Right atrium auricular region (tissue), 2 donors: ENCODE measurements at regions not wholly inside any gene's neighbourhood (a gene's known extent, or its start where the extent isn't known, plus 50 kb on each side); places are given as distances from the start of the nearest gene placed in this dataset.

Experiments
- DNase-seq: peaks from one replicate; pipeline ENCODE4 v3.0.0-alpha.2; 2019; ENCODE audit warnings: low spot score
- H3K27ac ChIP-seq, 2 donors: fragments of 200-600 bp; sonication (generic); 1 replicate in 1 of 2; 2 replicates in 1 of 2; pipeline ENCODE4 v1.5.1; 2016 to 2019
- H3K27me3 ChIP-seq, 2 donors: fragments of 200-600 bp; sonication (generic); one replicate each; pipeline versions ENCODE4 v1.5.1 to v1.6.0; 2017 to 2019
- H3K36me3 ChIP-seq: fragments of 200-600 bp; sonication (generic); one replicate; pipeline ENCODE4 v1.5.1; 2016
- H3K4me1 ChIP-seq, 2 donors: fragments of 200-600 bp; sonication (generic); one replicate each; pipeline versions ENCODE4 v1.5.1 to v1.6.0; 2017 to 2019
- H3K4me3 ChIP-seq, 2 donors: fragments of 200-600 bp; sonication (generic); 1 replicate in 1 of 2; 2 replicates in 1 of 2; pipeline ENCODE4 v1.5.1; 2017 to 2019; ENCODE audit warnings: mild to moderate bottlenecking in 1 of 2, moderate library complexity in 1 of 2
- H3K9me3 ChIP-seq, 2 donors: fragments of 200-600 bp; sonication (generic); one replicate each; pipeline ENCODE4 v1.5.1; 2019
- CTCF ChIP-seq, 2 donors: fragments of 200-600 bp; sonication (generic); IDR thresholded peaks; one replicate each; pipeline ENCODE4 v1.5.1; 2019; ENCODE audit warnings: antibody characterized with exemption in 2 of 2

GRCh38 chr2:144679942-144680341 lies 160.0 kb upstream of the ZEB2 start:
- TF ChIP-seq CTCF (IDR thresholded peaks at IDR 0.05), result no peak
- H3K27ac ChIP-seq, result no peak overlapping the region
- H3K9me3 ChIP-seq, result no peaks in the 10 kb centered on the region
- H3K27me3 ChIP-seq, result no peaks in the 10 kb centered on the region
- no peak for DNase-seq
- H3K4me3 ChIP-seq, result no peak overlapping the region
- no peaks in the 10 kb centered on the region for H3K36me3 ChIP-seq
- H3K4me1 ChIP-seq, result no peaks in the 10 kb centered on the region

DNA sequence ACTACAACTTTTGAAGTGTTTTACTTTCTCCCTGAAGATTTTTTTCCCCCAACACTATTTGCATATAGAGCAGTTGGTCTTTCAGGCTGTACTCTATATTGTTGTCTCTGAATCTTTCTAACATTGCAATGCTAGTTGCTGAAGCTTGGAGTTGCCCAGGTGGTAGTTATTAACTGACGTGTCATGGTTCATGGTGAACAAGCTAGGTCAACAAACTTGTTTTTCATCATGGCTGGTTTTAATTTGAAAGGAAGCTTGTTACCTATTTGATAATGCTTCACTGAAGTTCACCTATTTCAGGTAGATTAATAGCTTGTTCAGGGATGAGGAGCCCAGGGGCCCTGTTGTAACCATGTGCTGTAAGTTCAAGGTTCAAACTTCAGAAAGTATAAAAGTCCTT lies 158.8 kb upstream of the ZEB2 start:
- no peak for DNase-seq
- Histone ChIP-seq H3K4me3 (no peak overlapping the region), H3K27ac (no peak overlapping the region), H3K36me3 (no peaks in the 10 kb centered on the region), H3K9me3 (no peaks in the 10 kb centered on the region), H3K27me3 (no peaks in the 10 kb centered on the region), H3K4me1 (no peaks in the 10 kb centered on the region)
- no peak for TF ChIP-seq CTCF (IDR thresholded peaks at IDR 0.05)

GRCh38 chr2:144675731-144676130 lies 155.8 kb upstream of the ZEB2 start:
- no peak for DNase-seq
- no peaks in the 10 kb centered on the region for H3K36me3 ChIP-seq
- H3K27me3 ChIP-seq, result no peaks in the 10 kb centered on the region
- no peak overlapping the region for H3K4me3 ChIP-seq
- H3K4me1 ChIP-seq, result no peaks in the 10 kb centered on the region
- no peak overlapping the region for H3K27ac ChIP-seq
- no peak for TF ChIP-seq CTCF (IDR thresholded peaks at IDR 0.05)
- no peaks in the 10 kb centered on the region for H3K9me3 ChIP-seq

DNA sequence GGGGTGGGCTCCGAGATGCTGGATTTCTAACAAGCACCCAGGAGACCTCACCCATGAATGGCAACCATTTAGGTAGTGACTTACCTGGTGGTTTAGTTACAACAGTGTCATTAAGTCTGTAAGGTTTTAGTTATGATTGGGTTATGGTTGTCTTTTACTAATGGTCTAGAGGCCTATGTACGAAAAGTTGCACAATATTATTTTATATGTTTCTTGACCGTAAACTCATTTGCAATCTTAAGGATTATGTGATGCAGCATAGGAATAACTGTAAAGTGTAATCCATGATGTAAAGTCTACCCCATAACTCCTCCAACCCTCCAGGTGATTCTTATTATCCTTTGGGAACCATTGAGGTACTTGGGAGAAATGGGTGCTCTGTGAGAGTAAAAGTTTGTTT lies 155.4 kb upstream of the ZEB2 start:
- TF ChIP-seq CTCF (IDR thresholded peaks at IDR 0.05), result no peak
- Histone ChIP-seq H3K36me3 (no peaks in the 10 kb centered on the region), H3K9me3 (no peaks in the 10 kb centered on the region), H3K27me3 (no peaks in the 10 kb centered on the region), H3K4me3 (no peak overlapping the region), H3K27ac (no peak overlapping the region), H3K4me1 (no peaks in the 10 kb centered on the region)
- DNase-seq, result no peak

DNA sequence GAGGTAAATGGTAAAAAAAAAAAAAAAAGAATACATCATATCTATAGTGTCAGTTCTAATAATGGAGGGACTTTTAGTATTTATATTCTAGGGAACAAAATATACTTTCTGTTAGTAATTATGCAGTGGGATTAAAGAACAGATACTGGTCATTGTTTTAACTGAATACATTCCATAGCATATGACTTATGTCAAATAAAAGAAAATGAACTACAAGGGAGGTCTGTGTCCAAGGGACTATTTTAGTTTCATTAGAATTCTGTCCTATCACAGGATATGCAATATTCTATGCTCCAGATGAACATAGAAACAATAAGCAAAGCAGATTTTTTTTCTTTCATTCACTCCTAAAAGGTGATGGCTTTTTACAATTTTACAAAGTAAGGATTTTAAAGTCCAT lies 154.2 kb upstream of the ZEB2 start:
- DNase-seq, result no peak
- no peak overlapping the region for H3K27ac ChIP-seq
- H3K9me3 ChIP-seq, result no peaks in the 10 kb centered on the region
- H3K4me1 ChIP-seq, result no peaks in the 10 kb centered on the region
- no peak for TF ChIP-seq CTCF (IDR thresholded peaks at IDR 0.05)
- H3K27me3 ChIP-seq, result no peaks in the 10 kb centered on the region
- no peaks in the 10 kb centered on the region for H3K36me3 ChIP-seq
- H3K4me3 ChIP-seq, result no peak overlapping the region

DNA sequence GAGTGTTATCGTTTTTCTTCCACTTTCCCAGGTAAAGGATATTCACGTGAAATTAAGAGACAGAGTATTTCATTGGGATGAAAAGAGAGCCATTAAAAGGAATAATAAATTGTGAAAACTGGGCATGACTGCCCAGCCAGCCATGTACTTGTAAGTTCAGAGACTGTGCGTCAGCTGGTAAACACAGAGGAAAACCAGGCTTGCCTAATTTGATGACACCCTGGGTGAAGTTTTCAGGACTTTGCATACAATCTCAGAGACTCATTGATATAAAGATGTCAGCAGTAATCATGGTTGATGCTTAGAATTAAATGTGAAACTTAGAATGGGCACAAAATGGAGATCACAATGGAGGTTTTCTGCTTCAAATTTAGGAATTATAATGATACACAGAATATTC lies 153.5 kb upstream of the ZEB2 start:
- Histone ChIP-seq H3K36me3 (no peaks in the 10 kb centered on the region), H3K4me3 (no peak overlapping the region), H3K4me1 (no peaks in the 10 kb centered on the region), H3K27me3 (no peaks in the 10 kb centered on the region), H3K9me3 (no peaks in the 10 kb centered on the region), H3K27ac (no peak overlapping the region)
- TF ChIP-seq CTCF (IDR thresholded peaks at IDR 0.05), result no peak
- DNase-seq, result no peak
